Uterus (tissue), 2 donors: ENCODE measurements at regions not wholly inside any gene's neighbourhood (a gene's known extent, or its start where the extent isn't known, plus 50 kb on each side); places are given as distances from the start of the nearest gene placed in this dataset.

Source experiments
- CTCF ChIP-seq, 4 experiments: fragments of 200-600 bp in 2 of 4; fragments of 450-650 bp in 2 of 4; sonication (generic) in 2 of 4; IDR thresholded peaks; one replicate each; pipeline ENCODE4 v1.5.1; 2016 to 2019; ENCODE audit warnings: antibody characterized with exemption in 4 of 4, mild to moderate bottlenecking in 2 of 4, moderate library complexity in 1 of 4
- POLR2A ChIP-seq, 2 donors: fragments of 450-650 bp; IDR thresholded peaks; one replicate each; pipeline ENCODE4 v1.6.1; 2016; ENCODE audit warnings: antibody characterized with exemption in 2 of 2, mild to moderate bottlenecking in 1 of 2, moderate library complexity in 1 of 2

GRCh38 chr2:137769406-137769805 is 194.9 kb upstream of the HNMT start:
- no peak for TF ChIP-seq CTCF (IDR thresholded peaks at IDR 0.05)
- TF ChIP-seq POLR2A (IDR thresholded peaks at IDR 0.05), result no peak
